SK-N-SH (cell line): ENCODE measurements at regions not wholly inside any gene's neighbourhood (a gene's known extent, or its start where the extent isn't known, plus 50 kb on each side); places are given as distances from the start of the nearest gene placed in this dataset.

Source experiments
- CTCF ChIA-PET: fragments of 300-600, 350-600 bp; formaldehyde crosslinking; extraction: SDS; loops from one replicate; lab custom pipeline; 2021; lab: Yijun Ruan, JAX
- POLR2A ChIA-PET: fragments of 350-600 bp; sonication (Branson Sonifier 250); formaldehyde crosslinking; extraction: SDS; loops from one replicate; lab custom pipeline; 2020; ENCODE audit warnings: antibody characterized with exemption, inconsistent platforms; lab: Yijun Ruan, JAX
- DNase-seq: peaks from one replicate; pipeline ENCODE4 v3.0.0; 2012
- H2AFZ ChIP-seq: fragments of 200-600 bp; sonication (generic); 2 replicates; pipeline ENCODE4 v1.8.1; 2016; ENCODE audit warnings: antibody characterized with exemption, mild to moderate bottlenecking, low read depth
- H3F3A ChIP-seq: fragments of 200-600 bp; sonication (generic); replicated peaks from 2 replicates; pipeline ENCODE3; 2016; ENCODE audit warnings: antibody characterized with exemption, mild to moderate bottlenecking; ENCODE audit not compliant: insufficient read depth
- H3K27ac ChIP-seq, 2 experiments: fragments of 200-500 bp in 1 of 2; fragments of 200-600 bp in 1 of 2; sonication (Bioruptor generic) in 1 of 2; sonication (generic), shearing (Covaris generic) in 1 of 2; 2 replicates each; pipeline versions ENCODE4 v1.5.1 to v1.6.1; 2014 to 2016; ENCODE audit warnings: low read depth in 2 of 2, inconsistent platforms in 1 of 2, low read length in 1 of 2, mild to moderate bottlenecking in 1 of 2, mixed read lengths in 1 of 2
- H3K27me3 ChIP-seq: fragments of 200-600 bp; sonication (generic), shearing (Covaris generic); 2 replicates; pipeline ENCODE4 v1.6.1; 2016; ENCODE audit warnings: mixed run types; ENCODE audit not compliant: insufficient read depth
- H3K36me3 ChIP-seq, 2 experiments: fragments of 200-500 bp in 1 of 2; fragments of 200-600 bp in 1 of 2; sonication (Bioruptor generic) in 1 of 2; sonication (generic) in 1 of 2; replicated peaks in 1 of 2; 2 replicates each; pipeline versions ENCODE3 to v1.5.1; 2014 to 2016; ENCODE audit warnings: low read length in 1 of 2, mild to moderate bottlenecking in 1 of 2; ENCODE audit not compliant: insufficient read depth in 2 of 2, control insufficient read depth in 1 of 2
- H3K4me1 ChIP-seq, 2 experiments: fragments of 200-500 bp in 1 of 2; fragments of 200-600 bp in 1 of 2; sonication (Bioruptor generic) in 1 of 2; sonication (generic), shearing (Covaris generic) in 1 of 2; 2 replicates each; pipeline versions ENCODE4 v1.5.1 to v1.6.1; 2014 to 2016; ENCODE audit warnings: low read depth in 1 of 2, low read length in 1 of 2, mixed run types in 1 of 2; ENCODE audit not compliant: insufficient read depth in 2 of 2, control insufficient read depth in 1 of 2
- H3K4me2 ChIP-seq: fragments of 200-600 bp; sonication (generic), shearing (Covaris generic); 2 replicates; pipeline ENCODE4 v1.6.1; 2017; ENCODE audit warnings: mixed run types
- H3K4me3 ChIP-seq, 2 experiments: fragments of 200-500 bp in 1 of 2; fragments of 200-600 bp in 1 of 2; sonication (Bioruptor generic) in 1 of 2; sonication (generic), shearing (Covaris generic) in 1 of 2; 2 replicates each; pipeline versions ENCODE4 v1.5.1 to v1.8.1; 2014 to 2016; ENCODE audit warnings: low read depth in 2 of 2, inconsistent platforms in 1 of 2, low read length in 1 of 2, mild to moderate bottlenecking in 1 of 2, mixed read lengths in 1 of 2, moderate library complexity in 1 of 2
- H3K79me2 ChIP-seq: fragments of 200-600 bp; sonication (generic); 2 replicates; pipeline ENCODE4 v1.8.1; 2017; ENCODE audit warnings: mild to moderate bottlenecking; ENCODE audit not compliant: insufficient read depth
- H3K9ac ChIP-seq: fragments of 200-600 bp; sonication (generic); 2 replicates; pipeline ENCODE4 v1.6.1; 2017; ENCODE audit warnings: mixed run types
- H3K9me2 ChIP-seq: fragments of 200-600 bp; sonication (generic); 2 replicates; pipeline ENCODE4 v1.6.1; 2017; ENCODE audit warnings: mixed run types
- H3K9me3 ChIP-seq: fragments of 200-600 bp; sonication (generic); 2 replicates; pipeline ENCODE4 v1.6.1; 2017; ENCODE audit warnings: mixed run types, mild to moderate bottlenecking, moderate library complexity
- H4K20me1 ChIP-seq: fragments of 200-600 bp; sonication (generic); 2 replicates; pipeline ENCODE4 v1.6.1; 2017; ENCODE audit warnings: mild to moderate bottlenecking, mixed run types; ENCODE audit not compliant: insufficient read depth
- FOXJ3 ChIP-seq: sonication (generic); formaldehyde crosslinking; IDR thresholded peaks from 2 replicates; pipeline ENCODE4 v1.5.1; 2020; ENCODE audit warnings: mild to moderate bottlenecking, missing genetic modification reagents
- FOXM1 ChIP-seq: IDR thresholded peaks from 2 replicates; pipeline ENCODE4 v1.4.0; 2012; ENCODE audit warnings: low read depth, mild to moderate bottlenecking
- RXRA ChIP-seq: IDR thresholded peaks from 2 replicates; pipeline ENCODE4 v1.4.0; 2012; ENCODE audit warnings: low read depth, mild to moderate bottlenecking, borderline replicate concordance
- TCF12 ChIP-seq: IDR thresholded peaks from 2 replicates; pipeline ENCODE4 v1.4.0; 2012
- WGBS: methylation state at CpG from one replicate; pipeline ENCODE4 v1.1.6; 2017; ENCODE audit warnings: low lambda C conversion rate; 5-methylcytosine and 5-hydroxymethylcytosine counted together

DNA sequence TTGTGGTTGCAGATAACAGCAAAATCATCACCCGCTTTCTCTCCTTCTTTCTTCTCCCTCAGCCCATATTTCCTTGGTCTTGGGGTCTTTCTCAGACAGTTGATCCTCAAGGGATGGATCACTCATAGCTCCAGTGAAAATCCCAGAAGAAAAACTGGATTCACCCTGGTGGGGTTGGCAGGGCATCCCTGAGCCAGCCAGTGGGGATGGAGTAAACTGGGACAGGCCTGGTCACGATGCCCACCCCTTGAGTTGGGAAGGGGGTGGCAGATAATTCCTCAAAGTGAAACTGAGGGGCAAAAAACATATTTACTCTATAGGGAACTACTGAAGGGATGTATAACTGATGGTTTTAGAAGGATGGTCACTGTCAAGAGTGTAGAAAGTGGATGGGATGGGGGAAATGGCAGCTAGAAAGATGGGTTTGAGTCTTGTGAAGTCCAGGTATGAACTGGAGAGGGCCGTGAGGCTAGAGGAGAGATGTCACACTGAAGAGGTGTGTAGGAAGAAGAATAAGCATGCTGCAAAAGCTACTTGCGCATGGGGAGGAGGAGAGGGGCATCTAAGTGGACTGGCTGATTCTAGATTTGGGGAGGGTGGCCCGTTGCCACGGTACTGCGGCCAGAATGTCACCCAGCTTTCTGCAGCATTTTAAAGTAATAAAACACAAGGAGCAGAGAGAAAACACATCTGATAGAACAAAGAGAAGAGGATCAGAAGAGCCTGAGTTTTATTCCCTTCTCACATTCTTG is 162.8 kb downstream of the PJA2 start:
- Histone ChIP-seq H2AFZ (no peak overlapping the region), H3K4me2 (no peak overlapping the region), H3K36me3 (no peaks in the 10 kb centered on the region), H3K4me1 (no peaks in the 10 kb centered on the region), H4K20me1 (no peaks in the 10 kb centered on the region), H3K9me3 (no peaks in the 10 kb centered on the region), H3K4me3 (no peak overlapping the region), H3K9ac (no peak overlapping the region), H3K27me3 (no peaks in the 10 kb centered on the region), H3K9me2 (no peaks in the 10 kb centered on the region), H3F3A (no peaks in the 10 kb centered on the region), H3K79me2 (no peaks in the 10 kb centered on the region), H3K27ac (no peak overlapping the region)
- POLR2A ChIA-PET = no interaction called here
- CTCF ChIA-PET = interaction anchor here (0.7 kb wide), 1 partner anchor 661 kb away, joined by 3 read pairs; no protein-coding TSS in a partner anchor
- 37% methylated on average over 7 of the region's 7 CpGs for WGBS
- TF ChIP-seq TCF12 (no peak), FOXM1 (no peak), RXRA (no peak), FOXJ3 (CRISPR knock-in tag) (no peak)
- DNase-seq = no peak
